ENCODE measurements at regions not wholly inside any gene's neighbourhood (a gene's known extent, or its start where the extent isn't known, plus 50 kb on each side); places are given as distances from the start of the nearest gene placed in this dataset.

DNA sequence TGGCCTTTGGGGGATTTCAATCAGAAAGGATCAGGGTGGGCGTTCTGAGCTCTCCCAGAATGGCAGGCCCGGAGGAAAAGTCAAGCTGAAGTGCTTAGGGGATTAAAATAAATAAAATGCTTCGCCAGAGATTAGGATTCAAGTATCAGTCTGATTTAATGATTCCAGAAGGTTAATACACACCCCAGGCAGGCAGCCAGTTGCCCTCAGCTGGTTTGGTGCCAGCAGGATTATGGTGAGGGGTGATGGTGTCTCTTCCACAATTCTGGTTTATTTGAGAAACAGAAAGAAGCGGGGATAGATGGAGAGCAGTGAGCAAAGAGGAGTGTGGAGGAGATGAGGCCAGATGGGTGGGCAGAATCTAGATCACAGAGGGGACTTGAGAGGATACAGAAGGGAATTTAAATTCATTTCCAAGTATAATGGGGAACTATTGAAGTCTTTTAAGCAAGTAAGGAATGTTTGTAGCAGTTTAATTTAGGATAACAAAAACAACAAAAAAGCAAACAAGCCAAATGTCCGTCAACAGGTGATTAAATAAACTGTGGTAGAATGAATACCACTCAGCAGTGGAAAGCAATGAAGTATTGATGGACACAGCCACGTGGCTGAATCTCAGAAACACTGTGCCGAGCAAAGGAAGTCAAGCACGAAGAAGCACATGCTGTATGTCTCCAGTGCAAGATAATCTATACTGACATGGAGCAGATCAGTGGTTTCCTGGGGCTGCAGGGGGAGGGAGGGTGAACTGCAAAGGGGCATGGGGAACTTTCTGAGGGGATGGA is 297.7 kb downstream of the MSX2 start:
- DNase-seq = no peak

DNA sequence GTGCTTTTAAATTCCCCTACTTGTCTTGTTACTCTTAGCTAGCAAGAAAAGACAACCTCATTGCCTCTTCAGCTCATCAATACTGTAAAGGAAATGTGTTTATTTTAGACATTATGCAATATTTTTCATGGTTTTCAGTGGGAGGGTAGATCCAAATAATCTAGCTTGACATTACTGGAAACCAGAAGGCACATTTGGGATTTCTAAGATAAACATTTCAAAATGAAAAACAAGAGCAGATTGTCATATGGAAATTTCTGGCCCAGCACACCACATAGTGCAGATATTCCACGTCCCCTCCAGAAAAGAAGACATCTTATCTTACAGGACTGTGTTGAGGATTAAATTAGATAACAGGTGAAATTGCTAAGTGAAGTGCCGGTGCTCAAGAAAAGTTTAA is 296.9 kb downstream of the MSX2 start:
- DNase-seq = no peak

DNA sequence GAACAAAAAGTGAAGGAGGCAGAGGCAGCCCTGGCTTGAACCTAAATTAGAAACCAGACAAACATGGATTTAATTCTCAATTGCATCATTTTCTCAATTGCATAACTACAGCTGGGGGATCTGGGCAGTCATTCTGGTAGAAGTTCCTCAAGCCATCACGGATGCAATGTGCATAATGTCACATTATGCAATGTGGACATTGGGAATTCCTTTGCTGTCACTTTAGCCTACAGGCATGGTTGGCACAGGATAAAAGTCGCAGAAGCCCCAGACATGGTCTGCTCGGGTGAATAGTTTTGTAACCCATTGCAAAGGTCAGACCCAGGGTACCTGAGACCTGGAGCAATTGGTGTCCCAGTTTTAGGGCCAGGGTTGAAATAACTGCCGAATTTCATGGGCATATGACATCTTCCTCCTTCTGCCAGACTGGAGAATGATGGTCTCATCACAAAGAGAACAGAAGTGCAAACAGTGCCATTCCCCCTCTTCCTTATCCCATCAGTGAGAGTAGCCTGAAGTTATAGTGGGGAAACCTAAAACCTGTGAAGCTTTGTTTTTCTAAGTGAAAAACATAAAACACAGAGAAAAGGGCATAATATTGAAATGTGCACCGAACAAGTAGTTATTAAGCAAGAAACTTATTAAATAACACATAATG is 290.8 kb downstream of the MSX2 start:
- no peak for DNase-seq

DNA sequence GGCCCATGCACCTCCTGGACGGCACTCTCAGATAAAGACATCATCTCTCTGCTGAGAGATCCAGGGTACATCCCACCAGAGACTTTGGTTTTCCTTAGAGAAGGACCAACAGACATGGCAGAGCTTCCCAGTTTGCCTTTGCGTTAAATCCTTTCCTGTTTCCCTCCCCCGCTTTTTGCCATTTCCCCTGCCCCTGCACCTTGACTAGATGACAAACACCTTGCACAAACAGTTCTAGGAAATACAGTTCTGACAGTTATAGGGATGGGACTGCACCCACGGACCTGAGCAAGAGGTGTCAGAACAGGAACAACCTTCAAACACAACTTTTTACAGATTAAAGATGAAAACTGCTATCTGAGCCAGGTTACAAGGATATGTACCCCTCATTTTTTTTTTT is 288.9 kb downstream of the MSX2 start:
- no peak for DNase-seq

DNA sequence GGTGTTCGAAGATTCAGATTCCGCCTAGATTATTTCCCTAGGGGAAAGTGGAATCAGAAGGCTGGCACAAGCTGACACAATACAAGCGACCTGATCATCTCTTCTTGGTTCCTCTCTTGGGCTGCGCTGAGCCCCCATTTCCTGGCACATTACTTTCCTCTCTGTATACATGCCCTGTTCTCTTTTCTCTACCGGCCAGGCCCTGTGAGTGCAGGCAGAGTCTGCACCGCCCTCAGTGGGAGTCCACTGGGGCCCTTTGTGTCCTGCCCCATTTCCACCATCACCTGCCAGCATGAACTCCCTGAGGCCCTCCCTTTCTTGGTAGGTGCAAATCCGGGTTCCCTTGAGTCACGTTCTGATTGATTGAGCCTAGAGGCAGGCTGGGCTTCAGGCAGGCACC is 287.9 kb downstream of the MSX2 start:
- no peak for DNase-seq

DNA sequence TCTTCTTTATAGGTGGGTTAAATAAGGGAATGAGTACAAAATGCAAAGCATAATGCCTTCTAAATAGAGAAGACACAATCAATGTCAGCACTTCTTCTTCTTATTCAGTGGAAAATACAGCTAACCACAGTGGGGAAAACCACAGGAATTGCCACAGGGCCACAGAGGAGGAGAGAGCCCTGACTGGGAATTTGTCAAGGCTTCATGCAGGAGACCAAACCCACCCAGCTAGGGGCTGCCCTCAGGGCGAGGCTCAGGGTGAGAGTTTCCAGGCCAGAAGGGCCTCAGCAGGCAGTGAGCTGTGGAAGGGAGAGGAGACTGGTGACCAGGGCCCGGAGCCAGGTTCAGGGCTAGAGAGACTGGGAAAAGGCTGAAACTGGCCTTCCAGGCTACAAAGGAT is 279.1 kb downstream of the MSX2 start:
- DNase-seq = no peak

DNA sequence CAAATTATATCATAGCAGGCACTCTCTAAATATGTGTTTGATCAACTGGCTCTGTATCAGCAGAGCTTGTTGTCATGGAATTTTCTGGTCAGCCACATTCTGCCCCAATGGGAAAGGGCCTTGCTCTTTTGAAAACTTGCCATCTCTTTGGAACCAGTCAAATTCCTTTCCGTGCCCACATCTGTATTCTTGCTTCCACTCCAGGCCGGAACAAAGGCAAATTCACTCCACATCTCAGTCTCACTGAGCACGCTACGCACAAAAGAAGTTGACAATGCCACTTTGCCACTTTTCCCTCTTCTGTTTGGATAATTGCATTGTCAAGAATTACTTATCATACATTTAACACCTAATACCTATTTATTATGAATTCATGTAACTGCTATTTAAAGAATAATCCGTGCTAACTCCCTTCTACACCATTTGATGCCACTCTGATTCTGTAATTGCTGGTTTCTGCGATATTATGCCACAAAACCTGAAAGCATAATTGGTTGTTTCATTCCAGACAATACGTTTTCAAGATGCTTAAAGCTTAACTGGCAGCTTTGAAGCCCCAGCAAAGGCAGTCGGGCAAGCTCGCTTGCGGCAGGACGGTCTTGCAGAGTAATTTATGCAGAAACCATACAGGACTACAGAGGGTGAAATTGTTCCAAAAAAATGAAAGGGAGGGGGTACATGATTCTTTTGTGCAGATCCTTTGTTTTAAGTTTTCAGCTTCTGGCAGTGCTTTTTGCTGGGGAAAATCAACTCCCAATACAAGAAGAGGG is 277.7 kb downstream of the MSX2 start:
- DNase-seq = no peak

DNA sequence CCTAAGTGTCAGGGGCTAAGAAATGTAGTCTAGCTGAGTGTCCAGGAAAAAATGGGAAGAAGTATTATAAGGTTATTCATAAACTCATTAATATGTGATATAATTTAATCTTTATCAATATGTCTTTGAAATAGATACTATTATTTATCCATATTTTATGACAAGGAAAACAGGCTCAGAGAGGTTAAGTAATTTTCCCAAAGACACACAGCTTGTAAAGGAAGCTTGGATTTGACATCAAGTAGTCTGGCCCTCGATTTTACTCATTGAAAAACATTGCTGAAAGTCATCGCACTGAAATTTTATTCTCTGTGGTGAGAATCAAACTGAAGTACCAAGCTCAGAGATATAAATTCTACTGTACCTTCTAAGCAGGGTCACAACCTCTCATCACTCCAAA is 276.9 kb downstream of the MSX2 start:
- no peak for DNase-seq

DNA sequence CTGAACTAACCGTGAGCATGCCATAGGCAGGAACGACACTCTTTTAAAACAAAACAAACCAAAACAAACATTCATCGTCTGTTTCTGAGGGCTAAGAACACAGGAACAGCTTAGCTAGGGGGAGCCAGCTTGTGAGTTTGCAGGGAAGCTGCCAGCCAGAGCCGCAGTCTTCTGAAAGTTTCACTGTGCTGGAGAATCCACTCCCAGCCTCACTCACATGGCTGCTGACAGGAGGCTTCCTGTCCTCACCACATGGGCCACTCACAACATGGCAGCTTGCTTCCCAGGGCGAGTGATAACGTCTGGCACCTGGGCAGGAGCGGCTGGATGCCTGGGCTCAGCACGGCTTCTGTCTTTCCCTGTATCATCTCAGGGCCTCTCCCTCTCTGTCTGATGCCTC is 275.2 kb downstream of the MSX2 start:
- no peak for DNase-seq

DNA sequence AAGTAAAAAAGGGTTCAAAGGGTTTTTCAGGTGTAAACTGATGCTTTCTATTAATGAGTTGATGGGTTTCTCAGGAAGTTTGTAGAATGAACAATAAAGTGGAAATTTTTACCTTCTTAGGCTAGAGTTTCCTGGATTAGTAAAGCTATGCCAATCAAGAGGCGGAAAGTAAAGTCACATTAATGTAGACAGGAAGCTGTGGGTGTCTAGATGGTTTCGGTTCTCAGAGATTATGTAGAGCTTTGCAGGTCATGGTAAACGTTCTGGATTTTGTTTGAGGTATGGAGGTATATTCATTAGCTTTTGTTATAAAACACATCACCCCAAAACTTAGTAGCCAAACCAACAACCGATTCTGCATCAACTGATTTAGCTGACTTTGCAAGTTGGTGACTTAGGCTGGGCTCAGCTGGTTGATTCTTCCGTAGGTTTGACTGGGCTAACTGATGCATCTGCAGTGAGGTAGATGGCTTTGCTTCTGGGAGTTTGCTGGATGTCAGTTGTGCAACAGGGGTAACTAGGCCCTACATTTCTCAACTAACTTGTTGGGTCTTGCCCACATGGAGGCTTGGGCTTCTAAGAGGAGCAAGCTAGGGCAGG is 273.8 kb downstream of the MSX2 start:
- DNase-seq = peak; percentile 5

DNA sequence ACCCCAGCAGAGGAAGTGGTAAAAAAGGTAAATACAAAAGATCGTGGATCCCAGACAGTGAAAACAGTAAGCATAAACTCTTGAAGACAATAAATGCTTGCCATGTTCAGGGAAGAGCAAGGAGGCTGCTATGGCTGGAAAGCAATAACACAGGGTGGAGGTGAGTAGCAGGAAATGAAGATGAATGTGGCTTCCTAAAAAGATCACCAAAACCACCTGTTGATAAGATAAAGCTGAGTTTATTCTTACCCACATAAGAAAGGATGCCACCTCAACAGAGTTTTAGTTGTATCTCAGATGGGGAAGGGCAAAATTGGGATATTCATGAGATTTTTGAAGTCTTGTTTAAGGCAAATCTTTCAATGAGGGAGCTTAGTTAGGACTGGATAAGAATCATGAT is 273.3 kb downstream of the MSX2 start:
- no peak for DNase-seq

DNA sequence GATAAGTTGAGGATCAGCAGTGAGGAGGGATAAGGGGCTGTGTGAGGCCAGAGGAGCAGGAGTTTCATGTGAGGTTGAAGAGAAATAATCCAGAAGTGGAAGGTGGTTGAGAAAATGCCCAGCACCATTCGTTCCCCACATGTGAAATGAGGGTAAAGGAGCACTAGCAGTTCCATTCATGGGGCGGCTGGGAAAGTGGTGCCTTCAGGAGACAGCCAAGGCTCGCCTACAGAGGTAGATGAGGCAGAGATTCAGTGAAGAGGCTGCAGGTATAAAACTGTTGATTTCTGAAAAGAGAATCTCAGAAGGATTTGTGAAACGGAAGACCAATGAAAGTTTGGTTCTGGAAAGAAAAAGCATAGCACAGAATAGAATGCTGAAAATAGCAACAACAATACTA is 272.6 kb downstream of the MSX2 start:
- no peak for DNase-seq

DNA sequence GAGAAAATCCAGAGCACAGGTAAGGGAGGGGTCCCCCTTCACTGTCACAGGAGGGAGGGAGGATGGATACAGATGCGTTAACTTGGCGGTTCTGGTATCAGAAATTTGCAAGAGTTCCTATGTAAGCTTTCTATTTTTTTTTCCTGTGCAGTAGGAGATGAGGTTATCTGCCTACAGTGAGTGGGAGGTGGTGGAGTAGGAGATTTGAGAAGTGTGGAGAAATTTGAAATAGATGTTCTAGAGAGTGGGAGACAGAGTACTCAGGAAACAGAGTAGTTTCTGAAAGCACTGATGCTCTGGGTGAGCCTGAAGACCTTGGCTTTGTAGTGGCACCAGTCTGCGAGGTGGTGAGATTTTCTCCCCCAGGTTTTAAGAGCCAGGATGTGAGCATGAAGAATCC is 271.4 kb downstream of the MSX2 start:
- DNase-seq = no peak

DNA sequence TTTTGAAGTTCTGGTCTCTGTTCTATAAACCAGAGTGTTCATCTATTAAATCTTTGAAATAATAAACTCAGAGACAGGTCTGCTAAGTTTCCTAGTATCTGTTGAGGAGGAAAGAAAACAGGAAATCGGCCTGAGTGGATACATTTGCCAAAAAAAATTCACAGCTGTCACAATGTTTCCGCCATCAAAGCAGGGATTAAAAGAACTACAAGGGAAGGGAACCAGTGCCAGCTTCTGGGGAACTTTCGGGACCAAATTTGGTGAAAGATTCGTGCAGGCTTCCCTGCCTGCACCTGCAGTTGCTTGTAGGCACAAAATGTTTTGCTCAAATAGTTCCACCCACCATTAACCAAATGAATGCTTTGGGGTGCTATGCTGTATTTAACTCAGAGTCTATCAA is 267.5 kb downstream of the MSX2 start:
- DNase-seq = no peak

DNA sequence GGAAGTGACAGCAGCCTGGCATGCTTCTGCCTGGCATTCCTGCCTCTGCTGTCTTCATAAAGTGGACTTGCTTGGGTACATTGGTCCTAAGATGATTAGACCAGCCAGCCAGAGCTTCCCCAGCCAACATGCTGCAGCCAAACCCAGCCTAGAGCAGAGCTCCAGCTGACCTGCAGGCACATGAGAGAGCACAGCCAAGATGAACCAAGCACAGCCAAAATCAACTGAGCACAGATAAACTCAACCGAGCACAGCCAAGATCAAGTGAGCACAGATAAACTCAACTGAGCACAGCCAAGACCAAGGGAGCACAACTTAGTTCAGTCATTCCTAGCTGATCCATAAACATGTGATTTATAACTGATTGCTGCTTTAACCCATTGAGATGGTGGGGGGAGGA is 266.5 kb downstream of the MSX2 start:
- DNase-seq = no peak

DNA sequence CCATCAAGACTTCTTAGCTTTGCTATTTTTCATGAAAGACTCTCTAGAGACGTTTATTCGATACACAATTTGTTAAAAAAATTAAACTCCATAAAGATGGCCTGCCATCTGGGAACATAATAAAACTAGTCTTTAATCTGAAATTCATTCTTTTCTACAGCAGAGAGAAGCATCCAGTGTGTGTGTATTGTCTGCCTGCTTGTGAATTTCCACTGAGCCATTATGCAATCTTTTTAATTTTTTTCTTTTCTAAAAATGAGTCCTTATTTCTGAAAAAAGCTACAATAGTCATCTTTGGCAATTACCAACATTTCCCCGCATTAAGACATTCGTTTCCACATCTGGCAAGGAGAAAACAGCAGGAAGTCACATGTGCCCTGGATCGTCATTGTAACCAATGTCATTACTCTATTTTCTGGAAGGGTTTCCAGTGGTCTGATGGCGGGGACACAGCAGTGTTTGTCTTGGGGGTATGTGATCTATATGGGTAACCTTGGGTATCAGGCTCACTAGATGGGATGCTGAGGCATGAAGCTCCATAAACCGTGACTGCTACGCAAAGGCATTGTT is 263.1 kb downstream of the MSX2 start:
- DNase-seq = no peak

DNA sequence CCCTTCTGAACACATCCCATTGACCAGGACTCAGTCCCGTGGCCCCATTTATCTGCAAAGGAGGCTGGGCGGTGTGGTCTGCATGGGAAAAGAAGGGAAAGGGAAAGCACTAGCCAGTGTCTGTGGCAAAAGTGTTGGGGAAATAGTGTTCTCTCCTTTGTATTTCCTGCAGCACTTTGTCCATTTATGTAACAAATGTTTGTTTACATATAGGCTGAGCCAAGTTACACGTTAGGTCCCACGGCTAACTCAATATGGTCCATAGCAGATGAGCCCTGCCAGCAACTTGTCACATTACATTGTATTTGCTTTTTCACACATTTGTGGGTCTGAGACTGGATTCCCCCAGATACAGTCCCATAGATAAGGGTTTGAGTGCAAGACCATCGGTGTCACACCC is 260.5 kb downstream of the MSX2 start:
- no peak for DNase-seq

DNA sequence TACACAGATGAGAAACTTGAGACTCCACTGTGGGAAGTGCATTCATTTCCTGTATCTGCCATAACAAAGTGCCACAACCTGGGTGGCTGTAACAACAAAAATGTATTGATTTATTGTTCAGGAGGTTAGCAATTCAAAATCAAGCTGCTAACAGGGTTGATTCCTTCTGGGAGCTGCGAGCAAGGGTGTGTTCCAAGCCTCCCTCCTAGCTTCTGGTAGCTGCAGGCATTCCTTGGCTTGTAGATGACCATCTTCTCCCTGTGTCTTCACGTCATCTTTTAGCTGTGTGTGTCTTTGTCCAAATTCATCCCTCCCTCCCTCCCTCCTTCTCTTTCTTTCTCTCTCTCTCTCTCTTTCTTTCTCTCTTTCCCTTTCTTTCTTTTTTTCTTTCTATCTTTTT is 258.1 kb downstream of the MSX2 start:
- DNase-seq = no peak

DNA sequence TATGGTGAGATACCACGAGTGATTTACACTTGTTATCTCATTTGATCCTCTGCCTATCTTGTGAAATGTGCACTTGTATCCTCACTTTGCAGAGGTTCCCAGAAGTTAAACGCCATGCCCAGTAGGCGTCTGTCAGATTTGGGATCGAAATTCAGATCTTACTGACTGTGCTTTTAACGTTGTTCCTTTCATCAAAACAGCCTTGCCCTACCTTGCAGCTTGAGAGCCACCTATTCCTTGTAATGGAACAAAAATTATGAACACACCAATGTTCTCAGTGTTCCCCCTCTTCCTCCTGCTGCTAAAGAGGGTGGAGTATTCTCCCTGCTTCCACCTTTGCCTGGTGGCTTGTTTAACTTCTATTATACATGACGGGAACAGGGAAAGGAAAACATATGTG is 257.0 kb downstream of the MSX2 start:
- no peak for DNase-seq

DNA sequence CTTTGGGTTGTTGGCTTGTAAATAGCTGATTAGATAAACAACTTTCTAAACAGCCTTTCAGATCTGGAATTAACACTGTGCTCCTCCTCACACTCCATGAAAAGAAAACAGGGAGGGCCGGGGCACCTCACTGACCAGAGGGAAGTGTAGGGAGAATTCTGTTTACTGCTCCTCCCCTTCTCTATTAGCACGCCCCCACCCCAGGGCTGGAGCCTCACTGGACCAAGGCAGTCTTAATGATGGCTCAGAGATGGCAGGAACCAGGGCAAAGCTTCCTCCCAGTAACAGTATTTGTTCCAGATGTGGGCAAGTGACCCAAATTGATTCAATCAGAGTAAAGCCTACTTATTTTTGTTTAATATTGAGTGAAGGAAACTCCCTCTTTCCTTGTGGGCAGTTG is 256.6 kb downstream of the MSX2 start:
- no peak for DNase-seq

DNA sequence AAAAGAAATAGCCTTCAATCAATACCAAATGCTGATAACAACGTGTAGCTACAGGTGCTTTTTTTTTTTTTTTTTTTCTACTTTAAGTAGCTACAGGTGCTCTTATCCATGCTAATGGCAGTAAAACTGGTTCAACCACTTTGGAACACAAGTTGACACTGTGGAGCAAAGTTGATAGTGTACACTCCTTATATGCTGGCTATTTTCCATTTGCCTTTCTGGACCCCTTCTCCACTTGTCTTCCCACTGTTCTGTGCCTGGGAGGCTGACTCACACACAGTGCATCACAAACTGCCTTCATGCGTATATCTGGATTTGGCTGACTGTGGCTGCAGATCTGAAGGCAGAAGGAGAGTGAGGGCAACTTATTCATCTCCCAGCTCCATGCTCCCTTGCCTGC is 247.9 kb downstream of the MSX2 start:
- no peak for DNase-seq

DNA sequence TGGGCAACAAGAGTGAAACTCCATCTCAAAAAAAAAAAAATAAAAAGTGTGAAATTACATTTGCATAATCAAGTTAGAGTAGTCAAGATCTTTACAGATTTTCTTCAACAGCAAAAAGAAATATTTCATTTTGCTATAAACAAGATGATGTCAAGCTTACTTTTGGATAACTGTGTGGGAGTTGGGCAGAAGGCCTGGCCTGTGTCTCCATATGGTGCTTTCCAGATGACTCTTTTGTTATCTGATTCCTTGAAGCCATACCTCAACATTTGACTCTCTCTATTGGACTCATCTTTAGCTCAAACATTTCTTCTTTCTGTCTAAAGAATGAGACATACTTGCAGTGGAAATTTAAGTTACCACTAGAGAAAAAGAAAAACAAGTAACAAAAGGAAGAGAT is 246.8 kb downstream of the MSX2 start:
- no peak for DNase-seq

DNA sequence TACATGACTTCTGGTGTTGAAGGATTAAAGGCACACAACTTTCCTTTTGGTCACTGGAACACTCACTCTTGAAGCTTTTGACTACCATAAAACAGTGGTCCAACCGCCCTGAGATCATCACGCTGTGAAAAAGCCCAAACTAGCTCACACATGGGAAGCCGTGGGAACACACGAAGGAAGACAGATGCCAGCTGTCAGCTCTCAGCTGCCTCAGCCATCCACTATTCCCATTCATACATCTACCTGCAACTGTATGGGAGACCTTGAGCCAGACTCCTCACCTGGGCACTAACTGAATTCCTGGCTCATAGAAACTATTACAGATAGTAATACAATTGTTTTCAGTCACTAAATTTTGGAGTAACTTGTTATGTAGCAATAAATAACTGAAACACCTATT is 246.1 kb downstream of the MSX2 start:
- DNase-seq = no peak

All from CD4-positive, alpha-beta T cell treated with Interleukin-10 for 1 hour (primary cell).